ENCODE measurements at regions not wholly inside any gene's neighbourhood (a gene's known extent, or its start where the extent isn't known, plus 50 kb on each side); places are given as distances from the start of the nearest gene placed in this dataset.

DNA sequence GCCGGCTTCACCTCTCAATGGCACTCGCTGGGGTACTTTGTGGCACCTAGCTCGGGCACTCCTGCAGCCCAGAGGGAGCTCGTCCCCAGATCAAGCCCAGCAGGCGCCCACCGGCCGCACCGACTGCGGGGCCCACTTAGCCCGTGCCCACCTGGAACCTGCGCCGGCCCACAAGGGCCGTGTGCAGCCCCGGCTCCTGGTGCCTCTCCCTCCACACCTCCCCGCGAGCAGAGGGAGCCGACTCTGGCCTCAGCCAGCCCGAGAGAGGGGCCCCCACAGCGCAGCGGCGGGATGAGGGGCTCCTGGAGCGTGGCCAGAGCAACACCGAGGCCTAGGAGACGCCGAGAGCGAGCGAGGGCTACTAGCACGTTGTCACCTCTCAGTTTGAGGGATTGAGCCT, 82.1 kb upstream of the SHISA3 start:
- Histone ChIP-seq H3K9ac (ENCODE audit: insufficient read length, low read depth) (no peak overlapping the region), H3K9me3 (ENCODE audit: insufficient read depth, low read length) (peaks cover 20% of the 10 kb centered on the region; the same call in 1 of the 2 replicates), H3K36me3 (ENCODE audit: insufficient read depth, insufficient read length, low read length) (no peaks in the 10 kb centered on the region), H3K4me3 (ENCODE audit: insufficient read length, low read depth) (no peak overlapping the region), H3K27me3 (ENCODE audit: insufficient read depth, insufficient read length) (no peaks in the 10 kb centered on the region), H3K4me1 (ENCODE audit: insufficient read depth, insufficient read length) (peaks cover 4% of the 10 kb centered on the region)
- no peak for DNase-seq (ENCODE audit: low read depth, low spot score)
- no peak for TF ChIP-seq ZNF274 (IDR thresholded peaks at IDR 0.05; ENCODE audit: low read depth, low read length)
- TF ChIP-seq SUZ12 (IDR thresholded peaks at IDR 0.05; ENCODE audit: extremely low read depth, insufficient read depth, insufficient read length) = no peak

DNA sequence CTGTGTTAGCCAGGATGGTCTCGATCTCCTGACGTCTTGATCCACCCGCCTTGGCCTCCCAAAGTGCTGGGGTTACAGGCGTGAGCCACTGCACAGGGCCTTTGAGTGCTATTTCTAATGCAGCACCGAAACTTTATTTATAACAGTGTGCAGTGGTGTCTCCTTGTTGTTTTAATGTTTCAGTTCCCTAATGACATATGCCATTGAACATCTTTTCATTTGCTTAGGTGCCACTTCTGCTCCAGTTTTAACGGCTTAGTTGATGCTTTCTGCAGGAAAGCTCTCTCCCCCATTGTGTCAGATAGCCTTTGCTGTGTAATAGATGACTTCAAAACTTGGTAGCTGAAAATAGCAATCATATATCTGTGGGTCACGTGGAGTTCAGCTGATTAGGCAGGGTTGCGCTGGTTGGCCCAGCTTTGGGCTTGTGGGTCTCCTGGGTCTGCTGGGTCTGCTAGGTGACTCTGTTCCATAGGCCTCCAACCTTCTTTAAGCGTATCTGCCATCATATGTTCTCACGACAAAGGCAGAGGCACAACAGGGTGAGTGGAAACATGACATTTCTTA, 76.4 kb upstream of the SHISA3 start:
- Histone ChIP-seq H3K27me3 (ENCODE audit: insufficient read depth, insufficient read length) (no peaks in the 10 kb centered on the region), H3K4me1 (ENCODE audit: insufficient read depth, insufficient read length) (no peaks in the 10 kb centered on the region), H3K36me3 (ENCODE audit: insufficient read depth, insufficient read length, low read length) (no peaks in the 10 kb centered on the region), H3K9ac (ENCODE audit: insufficient read length, low read depth) (no peak overlapping the region), H3K9me3 (ENCODE audit: insufficient read depth, low read length) (no peaks in the 10 kb centered on the region), H3K4me3 (ENCODE audit: insufficient read length, low read depth) (no peak overlapping the region)
- TF ChIP-seq YY1 (IDR thresholded peaks at IDR 0.05; ENCODE audit: insufficient read depth, insufficient read length) (no peak), ZNF274 (IDR thresholded peaks at IDR 0.05; ENCODE audit: low read depth, low read length) (no peak), SUZ12 (IDR thresholded peaks at IDR 0.05; ENCODE audit: extremely low read depth, insufficient read depth, insufficient read length) (no peak)
- no peak for DNase-seq (ENCODE audit: low read depth, low spot score)

GRCh38 chr4:42326040-42326439, 71.2 kb upstream of the SHISA3 start:
- DNase-seq (ENCODE audit: low read depth, low spot score) = no peak
- Histone ChIP-seq H3K9me3 (ENCODE audit: insufficient read depth, low read length) (no peaks in the 10 kb centered on the region), H3K9ac (ENCODE audit: insufficient read length, low read depth) (no peak overlapping the region), H3K4me3 (ENCODE audit: insufficient read length, low read depth) (no peak overlapping the region), H3K36me3 (ENCODE audit: insufficient read depth, insufficient read length, low read length) (no peaks in the 10 kb centered on the region), H3K27me3 (ENCODE audit: insufficient read depth, insufficient read length) (no peaks in the 10 kb centered on the region), H3K4me1 (ENCODE audit: insufficient read depth, insufficient read length) (no peaks in the 10 kb centered on the region)
- TF ChIP-seq SUZ12 (IDR thresholded peaks at IDR 0.05; ENCODE audit: extremely low read depth, insufficient read depth, insufficient read length) (no peak), ZNF274 (IDR thresholded peaks at IDR 0.05; ENCODE audit: low read depth, low read length) (no peak), YY1 (IDR thresholded peaks at IDR 0.05; ENCODE audit: insufficient read depth, insufficient read length) (no peak)

GRCh38 chr4:42326524-42326923, 70.8 kb upstream of the SHISA3 start:
- TF ChIP-seq YY1 (IDR thresholded peaks at IDR 0.05; ENCODE audit: insufficient read depth, insufficient read length) (no peak), SUZ12 (IDR thresholded peaks at IDR 0.05; ENCODE audit: extremely low read depth, insufficient read depth, insufficient read length) (no peak)
- H3K36me3 ChIP-seq (ENCODE audit: insufficient read depth, insufficient read length, low read length) = no peaks in the 10 kb centered on the region
- no peak overlapping the region for H3K9ac ChIP-seq (ENCODE audit: insufficient read length, low read depth)
- no peaks in the 10 kb centered on the region for H3K4me1 ChIP-seq (ENCODE audit: insufficient read depth, insufficient read length)
- no peaks in the 10 kb centered on the region for H3K9me3 ChIP-seq (ENCODE audit: insufficient read depth, low read length)
- no peak overlapping the region for H3K4me3 ChIP-seq (ENCODE audit: insufficient read length, low read depth)
- H3K27me3 ChIP-seq (ENCODE audit: insufficient read depth, insufficient read length) = no peaks in the 10 kb centered on the region
- DNase-seq (ENCODE audit: low read depth, low spot score) = no peak

- no peak overlapping the region for H3K9ac ChIP-seq (ENCODE audit: insufficient read length, low read depth)
- H3K4me1 ChIP-seq (ENCODE audit: insufficient read depth, insufficient read length) = no peaks in the 10 kb centered on the region
- H3K9me3 ChIP-seq (ENCODE audit: insufficient read depth, low read length) = no peaks in the 10 kb centered on the region
- no peak for TF ChIP-seq YY1 (IDR thresholded peaks at IDR 0.05; ENCODE audit: insufficient read depth, insufficient read length)
- TF ChIP-seq ZNF274 (IDR thresholded peaks at IDR 0.05; ENCODE audit: low read depth, low read length) = no peak
- TF ChIP-seq SUZ12 (IDR thresholded peaks at IDR 0.05; ENCODE audit: extremely low read depth, insufficient read depth, insufficient read length) = no peak
- H3K27me3 ChIP-seq (ENCODE audit: insufficient read depth, insufficient read length) = no peaks in the 10 kb centered on the region
- H3K36me3 ChIP-seq (ENCODE audit: insufficient read depth, insufficient read length, low read length) = no peaks in the 10 kb centered on the region
- no peak overlapping the region for H3K4me3 ChIP-seq (ENCODE audit: insufficient read length, low read depth)
- DNase-seq (ENCODE audit: low read depth, low spot score) = no peak
Observed at GRCh38 chr4:42327323-42327722, 70.0 kb upstream of the SHISA3 start.

DNA sequence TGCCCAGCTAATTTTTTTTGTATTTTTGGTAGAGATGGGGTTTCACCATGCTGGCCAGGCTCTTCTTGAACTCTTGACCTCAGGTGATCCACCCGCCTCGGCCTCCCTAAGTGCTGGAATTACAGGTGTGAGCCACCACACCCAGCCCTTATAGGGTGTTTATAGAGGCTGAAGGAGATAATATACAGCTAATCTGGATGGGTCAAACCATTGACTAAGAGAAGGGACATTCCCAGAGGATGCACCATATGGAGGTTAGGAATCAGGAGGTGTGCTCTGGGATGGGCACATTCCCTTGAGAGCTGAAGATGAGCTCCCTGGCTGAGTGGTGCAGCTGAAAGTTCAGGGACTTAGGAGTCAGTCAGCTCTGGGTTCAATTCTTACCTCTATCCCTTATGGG, 68.3 kb upstream of the SHISA3 start:
- TF ChIP-seq ZNF274 (IDR thresholded peaks at IDR 0.05; ENCODE audit: low read depth, low read length) = no peak
- Histone ChIP-seq H3K36me3 (ENCODE audit: insufficient read depth, insufficient read length, low read length) (no peaks in the 10 kb centered on the region), H3K9ac (ENCODE audit: insufficient read length, low read depth) (no peak overlapping the region), H3K27me3 (ENCODE audit: insufficient read depth, insufficient read length) (no peaks in the 10 kb centered on the region), H3K4me1 (ENCODE audit: insufficient read depth, insufficient read length) (no peaks in the 10 kb centered on the region), H3K4me3 (ENCODE audit: insufficient read length, low read depth) (no peak overlapping the region), H3K9me3 (ENCODE audit: insufficient read depth, low read length) (no peaks in the 10 kb centered on the region)
- no peak for DNase-seq (ENCODE audit: low read depth, low spot score)

DNA sequence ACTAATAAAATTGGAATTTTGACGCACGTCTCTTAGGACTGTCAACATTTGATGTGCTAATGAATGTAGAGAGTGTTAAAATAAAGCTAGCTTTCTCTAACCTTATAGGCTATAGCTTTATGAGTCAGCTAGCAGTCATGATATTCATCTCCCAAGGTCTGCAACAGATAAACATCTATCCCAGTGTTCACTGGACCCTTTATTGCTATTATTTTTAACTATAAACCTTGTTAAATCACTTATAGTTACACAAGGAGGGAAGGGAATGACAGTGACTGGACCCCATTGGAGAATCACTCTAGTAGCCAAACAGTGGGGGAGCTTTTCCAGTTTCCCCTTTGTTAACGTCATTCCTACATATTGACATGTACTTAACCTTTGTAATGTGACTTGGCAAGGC, 67.9 kb upstream of the SHISA3 start:
- Histone ChIP-seq H3K27me3 (ENCODE audit: insufficient read depth, insufficient read length) (no peaks in the 10 kb centered on the region), H3K9ac (ENCODE audit: insufficient read length, low read depth) (no peak overlapping the region), H3K9me3 (ENCODE audit: insufficient read depth, low read length) (no peaks in the 10 kb centered on the region), H3K4me3 (ENCODE audit: insufficient read length, low read depth) (no peak overlapping the region), H3K4me1 (ENCODE audit: insufficient read depth, insufficient read length) (no peaks in the 10 kb centered on the region), H3K36me3 (ENCODE audit: insufficient read depth, insufficient read length, low read length) (no peaks in the 10 kb centered on the region)
- no peak for DNase-seq (ENCODE audit: low read depth, low spot score)
- TF ChIP-seq SUZ12 (IDR thresholded peaks at IDR 0.05; ENCODE audit: extremely low read depth, insufficient read depth, insufficient read length) (no peak), YY1 (IDR thresholded peaks at IDR 0.05; ENCODE audit: insufficient read depth, insufficient read length) (no peak), ZNF274 (IDR thresholded peaks at IDR 0.05; ENCODE audit: low read depth, low read length) (no peak)

Measured in NT2/D1 (cell line).